ENCODE measurements at regions not wholly inside any gene's neighbourhood (a gene's known extent, or its start where the extent isn't known, plus 50 kb on each side); places are given as distances from the start of the nearest gene placed in this dataset.

- WGBS, 4 donors = 70 to 90% (median 74%) methylated on average over 3 of the region's 3 CpGs
- Histone ChIP-seq H3K9me3 (no peaks in the 10 kb centered on the region), H3K27ac (no peak overlapping the region), H3K36me3 (no peaks in the 10 kb centered on the region), H3K4me1 (no peaks in the 10 kb centered on the region), H3K4me3 (no peak overlapping the region), H3K27me3 (peaks cover 0 to 34% (median 0%) of the 10 kb centered on the region in 9 donors)
- no peak for DNase-seq
- no peak for TF ChIP-seq POLR2A (IDR thresholded peaks at IDR 0.05)
- TF ChIP-seq, protein P1, sequence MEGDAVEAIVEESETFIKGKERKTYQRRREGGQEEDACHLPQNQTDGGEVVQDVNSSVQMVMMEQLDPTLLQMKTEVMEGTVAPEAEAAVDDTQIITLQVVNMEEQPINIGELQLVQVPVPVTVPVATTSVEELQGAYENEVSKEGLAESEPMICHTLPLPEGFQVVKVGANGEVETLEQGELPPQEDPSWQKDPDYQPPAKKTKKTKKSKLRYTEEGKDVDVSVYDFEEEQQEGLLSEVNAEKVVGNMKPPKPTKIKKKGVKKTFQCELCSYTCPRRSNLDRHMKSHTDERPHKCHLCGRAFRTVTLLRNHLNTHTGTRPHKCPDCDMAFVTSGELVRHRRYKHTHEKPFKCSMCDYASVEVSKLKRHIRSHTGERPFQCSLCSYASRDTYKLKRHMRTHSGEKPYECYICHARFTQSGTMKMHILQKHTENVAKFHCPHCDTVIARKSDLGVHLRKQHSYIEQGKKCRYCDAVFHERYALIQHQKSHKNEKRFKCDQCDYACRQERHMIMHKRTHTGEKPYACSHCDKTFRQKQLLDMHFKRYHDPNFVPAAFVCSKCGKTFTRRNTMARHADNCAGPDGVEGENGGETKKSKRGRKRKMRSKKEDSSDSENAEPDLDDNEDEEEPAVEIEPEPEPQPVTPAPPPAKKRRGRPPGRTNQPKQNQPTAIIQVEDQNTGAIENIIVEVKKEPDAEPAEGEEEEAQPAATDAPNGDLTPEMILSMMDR (IDR thresholded peaks at IDR 0.05) = no peak
- no peak for ATAC-seq
- intact Hi-C loops (cut with DNase I) = loop anchor here in 2 of 10 donors (5.0 to 10.0 kb wide), 2 partner anchors 806 to 809 kb away; no protein-coding TSS in a partner anchor
Observed at GRCh38 chr20:24108581-24108980, 120.0 kb upstream of the GGTLC1 start.

DNA sequence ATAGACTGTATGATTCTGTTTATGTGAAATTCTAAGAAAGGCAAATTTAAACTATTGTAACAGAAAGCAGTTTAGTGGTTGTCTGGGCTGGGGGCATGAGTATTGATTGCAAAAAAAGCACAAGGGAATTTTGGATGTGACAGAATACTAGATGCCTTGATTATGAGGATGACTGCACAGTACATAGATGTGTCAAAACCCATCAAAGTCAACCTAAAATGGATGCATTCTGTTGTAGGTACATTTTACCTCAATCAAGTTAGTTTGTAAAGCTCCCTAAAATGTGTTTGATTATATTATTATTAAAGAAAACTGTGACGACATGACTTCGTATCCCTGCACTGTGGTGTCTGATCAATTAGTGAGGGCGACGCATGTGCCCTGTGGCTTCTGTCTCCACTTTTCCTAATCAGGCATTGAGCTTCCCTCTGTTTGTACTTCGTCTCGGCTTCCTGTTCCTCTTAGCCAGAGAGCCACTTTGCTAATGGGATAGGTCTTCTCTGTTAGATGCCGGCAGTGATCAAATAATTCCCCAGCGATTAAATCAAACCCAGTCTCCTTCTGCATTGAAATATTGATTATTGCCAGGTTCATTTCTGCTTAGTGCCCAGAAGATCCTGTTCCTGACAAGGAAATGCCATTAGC is 118.3 kb upstream of the GGTLC1 start:
- peaks cover 0 to 28% (median 0%) of the 10 kb centered on the region in 9 donors for H3K27me3 ChIP-seq

DNA sequence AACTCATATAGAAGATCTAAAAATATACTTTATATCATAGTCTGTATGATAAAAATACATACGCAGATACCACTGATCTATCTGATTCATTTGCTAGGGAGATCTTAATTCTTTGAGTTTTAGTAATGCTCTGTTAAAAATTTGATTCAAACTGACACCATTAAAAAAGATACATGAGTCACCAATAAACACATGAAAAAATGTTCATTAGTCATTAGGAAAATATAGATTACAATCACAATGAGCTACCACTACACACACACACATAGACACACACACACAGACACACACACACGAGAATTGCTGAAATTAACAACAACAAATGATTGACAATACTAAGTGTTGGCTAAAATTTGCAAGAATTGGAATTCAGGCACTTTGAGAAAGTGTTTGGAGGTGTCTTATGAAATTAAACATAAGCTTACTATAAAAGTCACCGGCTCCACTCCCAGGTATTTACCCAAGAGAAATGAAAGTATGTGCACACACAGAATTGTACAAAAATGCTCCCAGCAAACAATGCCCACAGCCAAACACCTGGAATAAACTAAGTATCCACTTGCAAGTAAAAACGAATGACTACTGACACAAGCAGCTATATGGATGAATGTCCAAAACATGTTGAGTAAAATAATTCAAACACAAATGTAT is 117.7 kb upstream of the GGTLC1 start:
- ATAC-seq (no peak), DNase-seq (no peak)
- Histone ChIP-seq H3K27ac (no peak overlapping the region), H3K4me3 (no peak overlapping the region), H3K9me3 (no peaks in the 10 kb centered on the region), H3K4me1 (no peaks in the 10 kb centered on the region), H3K36me3 (no peaks in the 10 kb centered on the region), H3K27me3 (peaks cover 0 to 27% (median 0%) of the 10 kb centered on the region in 9 donors)
- no peak for TF ChIP-seq POLR2A (IDR thresholded peaks at IDR 0.05)
- TF ChIP-seq, protein P1 (IDR thresholded peaks at IDR 0.05) = no peak
- intact Hi-C loops (cut with DNase I) = loop anchor here in 2 of 10 donors (5.0 to 10.0 kb wide), 2 partner anchors 809 to 811 kb away; no protein-coding TSS in a partner anchor
- WGBS, 4 donors = 70 to 77% (median 74%) methylated on average over 4 of the region's 4 CpGs

More for the DNA sequence above, 118.3 kb upstream of the GGTLC1 start:
- ATAC-seq = no peak
- 55 to 78% (median 65%) methylated on average over 8 of the region's 8 CpGs for WGBS, 4 donors
- Histone ChIP-seq H3K9me3 (no peaks in the 10 kb centered on the region), H3K4me3 (no peak overlapping the region), H3K27ac (no peak overlapping the region), H3K4me1 (no peaks in the 10 kb centered on the region), H3K36me3 (no peaks in the 10 kb centered on the region)
- TF ChIP-seq, protein P1 (IDR thresholded peaks at IDR 0.05) = no peak
- TF ChIP-seq POLR2A (IDR thresholded peaks at IDR 0.05) = no peak
- DNase-seq = no peak
- intact Hi-C loops (cut with DNase I) = loop anchor here in 2 of 10 donors (5.0 to 10.0 kb wide), 2 partner anchors 808 to 810 kb away; no protein-coding TSS in a partner anchor

GRCh38 chr20:24102749-24103333 is 114.3 kb upstream of the GGTLC1 start:
- Histone ChIP-seq H3K4me3 (no peak overlapping the region), H3K9me3 (no peaks in the 10 kb centered on the region), H3K4me1 (no peaks in the 10 kb centered on the region), H3K27ac (no peak overlapping the region), H3K27me3 (peaks cover 0 to 36% (median 3%) of the 10 kb centered on the region in 9 donors), H3K36me3 (no peaks in the 10 kb centered on the region)
- ATAC-seq (no peak), DNase-seq (no peak)
- 71 to 82% (median 77%) methylated on average over 1 of the region's 1 CpG for WGBS, 4 donors
- TF ChIP-seq, protein P1 (IDR thresholded peaks at IDR 0.05) = no peak
- TF ChIP-seq POLR2A (IDR thresholded peaks at IDR 0.05) = no peak
- intact Hi-C loops (cut with DNase I) = loop anchor here in 4 of 10 donors (5.0 to 10.0 kb wide), 4 partner anchors 106 to 814 kb away; no protein-coding TSS in a partner anchor

Data from heart left ventricle (tissue), 16 donors.